ENCODE measurements at regions not wholly inside any gene's neighbourhood (a gene's known extent, or its start where the extent isn't known, plus 50 kb on each side); places are given as distances from the start of the nearest gene placed in this dataset.

GRCh38 chr16:74169687-74170376, 126.8 kb upstream of the PSMD7 start:
- DNase-seq (ENCODE audit: low read depth): peak; percentile 4

- no peak for DNase-seq (ENCODE audit: low read depth)
Measured at GRCh38 chr16:74169066-74169465, 127.5 kb upstream of the PSMD7 start.

- no peak for DNase-seq (ENCODE audit: low read depth)
Measured at GRCh38 chr16:74168445-74168844, 128.2 kb upstream of the PSMD7 start.

GRCh38 chr16:74166456-74166855, 130.2 kb upstream of the PSMD7 start:
- DNase-seq (ENCODE audit: low read depth): no peak

- no peak for DNase-seq (ENCODE audit: low read depth)
Measured at GRCh38 chr16:74165566-74166080, 131.0 kb upstream of the PSMD7 start.

GRCh38 chr16:74160759-74161158, 135.9 kb upstream of the PSMD7 start:
- DNase-seq (ENCODE audit: low read depth): no peak

- no peak for DNase-seq (ENCODE audit: low read depth)
Measured at GRCh38 chr16:74153773-74154172, 142.8 kb upstream of the PSMD7 start.

GRCh38 chr16:74146643-74147042, 150.0 kb upstream of the PSMD7 start:
- no peak for DNase-seq (ENCODE audit: low read depth)

GRCh38 chr16:74143171-74143570, 153.4 kb upstream of the PSMD7 start:
- DNase-seq (ENCODE audit: low read depth): no peak

GRCh38 chr16:74141015-74141414, 155.6 kb upstream of the PSMD7 start:
- DNase-seq (ENCODE audit: low read depth): no peak

GRCh38 chr16:74140557-74140956, 156.1 kb upstream of the PSMD7 start:
- DNase-seq (ENCODE audit: low read depth): no peak

GRCh38 chr16:74123826-74124225, 172.8 kb upstream of the PSMD7 start:
- DNase-seq (ENCODE audit: low read depth): no peak

GRCh38 chr16:74123195-74123594, 173.4 kb upstream of the PSMD7 start:
- DNase-seq (ENCODE audit: low read depth): no peak

- DNase-seq (ENCODE audit: low read depth): no peak
Measured at GRCh38 chr16:74117798-74118197, 178.8 kb upstream of the PSMD7 start.

- no peak for DNase-seq (ENCODE audit: low read depth)
Measured at GRCh38 chr16:74113545-74113944, 183.1 kb upstream of the PSMD7 start.

- DNase-seq (ENCODE audit: low read depth): no peak
Measured at GRCh38 chr16:74111456-74111982, 185.1 kb upstream of the PSMD7 start.

- DNase-seq (ENCODE audit: low read depth): peak; percentile 75
Measured at GRCh38 chr16:74107795-74108610, 188.6 kb upstream of the PSMD7 start.

GRCh38 chr16:74104022-74104421, 192.6 kb upstream of the PSMD7 start:
- DNase-seq (ENCODE audit: low read depth): no peak

GRCh38 chr16:74101379-74102137, 195.1 kb upstream of the PSMD7 start:
- DNase-seq (ENCODE audit: low read depth): no peak

- DNase-seq (ENCODE audit: low read depth): no peak
Measured at GRCh38 chr16:74100395-74101326, 196.0 kb upstream of the PSMD7 start.

- DNase-seq (ENCODE audit: low read depth): no peak
Measured at GRCh38 chr16:74099530-74099929, 197.1 kb upstream of the PSMD7 start.

All from Daoy (cell line).